ENCODE measurements at regions not wholly inside any gene's neighbourhood (a gene's known extent, or its start where the extent isn't known, plus 50 kb on each side); places are given as distances from the start of the nearest gene placed in this dataset.
"Not testable (repeated sequence)": the region's sequence is repeated elsewhere in the genome, so short reads cannot be mapped to it uniquely, and the experiment has no call there.

DNA sequence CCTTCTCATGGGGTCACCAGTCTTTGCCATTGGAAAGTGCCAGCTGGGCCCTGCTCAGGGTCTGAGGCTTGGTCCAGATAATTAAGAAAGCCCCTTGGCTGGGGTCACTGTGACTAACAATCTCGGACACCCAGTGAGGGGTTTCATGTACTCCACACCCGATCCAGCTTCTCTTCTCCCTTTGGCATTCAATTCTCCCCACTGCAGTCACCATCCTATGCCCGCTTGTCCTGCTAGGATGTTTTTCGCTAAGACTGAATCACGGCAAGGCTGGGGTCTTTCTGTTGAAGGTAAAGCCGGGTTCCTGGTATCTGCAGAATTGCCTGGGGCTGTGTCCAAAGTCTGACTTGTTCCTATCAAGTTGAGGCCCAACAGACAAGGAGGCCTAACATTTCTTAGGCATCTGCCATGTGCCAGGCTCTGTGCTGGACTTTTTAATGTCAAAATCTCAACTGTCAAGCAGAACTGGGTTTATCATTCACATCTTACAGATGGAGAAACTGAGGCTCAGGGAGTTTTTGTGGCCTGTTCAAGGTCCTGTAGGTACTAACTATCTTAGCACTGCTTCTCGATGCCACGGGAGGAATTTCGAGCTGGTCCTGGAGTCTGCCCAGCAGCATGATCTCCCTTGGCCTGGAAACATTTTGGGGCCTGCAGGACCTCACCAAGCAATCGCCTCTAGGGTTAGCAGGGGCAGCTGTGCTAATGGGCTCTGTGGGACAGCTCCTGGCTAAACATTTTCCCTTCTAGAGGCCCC lies 142.0 kb upstream of the ALDH1B1 start:
- Histone ChIP-seq H3K27me3 (ENCODE audit: insufficient read depth, insufficient read length) (peaks cover 43% of the 10 kb centered on the region), H3K4me1 (ENCODE audit: insufficient read depth, insufficient read length) (no peaks in the 10 kb centered on the region), H3K4me3 (ENCODE audit: insufficient read length, low read depth) (no peak overlapping the region), H3K9me3 (ENCODE audit: insufficient read depth, low read length) (peaks cover 11% of the 10 kb centered on the region; the same call in 1 of the 2 replicates), H3K9ac (ENCODE audit: insufficient read length, low read depth) (no peak overlapping the region), H3K36me3 (ENCODE audit: insufficient read depth, insufficient read length, low read length) (no peaks in the 10 kb centered on the region)
- no peak for TF ChIP-seq ZNF274 (IDR thresholded peaks at IDR 0.05; ENCODE audit: low read depth, low read length)
- no peak for TF ChIP-seq YY1 (IDR thresholded peaks at IDR 0.05; ENCODE audit: insufficient read depth, insufficient read length)
- TF ChIP-seq SUZ12 (IDR thresholded peaks at IDR 0.05; ENCODE audit: extremely low read depth, insufficient read depth, insufficient read length) = no peak
- no peak for DNase-seq (ENCODE audit: low read depth, low spot score)

DNA sequence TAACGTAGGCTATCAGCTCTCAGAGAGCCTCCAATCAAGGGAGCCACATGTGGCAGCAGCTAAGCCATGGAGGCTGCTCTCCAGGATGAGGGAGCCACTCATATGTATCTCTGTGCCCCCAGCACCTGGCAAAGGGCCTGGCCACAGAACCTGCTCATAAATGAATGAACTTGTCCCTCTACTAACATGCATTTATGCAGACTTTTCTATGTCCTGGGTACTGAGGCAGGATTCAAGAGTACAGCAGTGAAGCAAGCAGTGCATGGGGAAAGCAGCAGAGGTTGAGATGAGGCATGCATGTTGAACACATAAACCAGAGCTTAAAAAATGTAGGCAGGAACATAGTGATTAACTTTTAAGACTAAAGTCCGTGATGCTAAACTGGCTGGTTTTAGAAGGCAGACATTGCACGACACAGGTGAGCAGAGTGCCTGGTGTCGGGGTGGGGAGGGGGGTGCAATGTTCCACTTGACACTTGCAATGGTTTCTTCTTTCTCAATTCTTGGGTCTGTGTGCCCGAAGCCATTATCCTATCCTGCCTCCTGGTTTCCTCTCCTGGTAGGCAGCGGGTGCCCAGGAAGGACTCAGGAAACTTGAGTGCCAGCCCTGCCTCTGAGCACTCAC lies 142.8 kb upstream of the ALDH1B1 start:
- DNase-seq (ENCODE audit: low read depth, low spot score) = no peak
- H3K9ac ChIP-seq (ENCODE audit: insufficient read length, low read depth) = no peak overlapping the region
- no peaks in the 10 kb centered on the region for H3K4me1 ChIP-seq (ENCODE audit: insufficient read depth, insufficient read length)
- no peak for TF ChIP-seq ZNF274 (IDR thresholded peaks at IDR 0.05; ENCODE audit: low read depth, low read length)
- TF ChIP-seq YY1 (IDR thresholded peaks at IDR 0.05; ENCODE audit: insufficient read depth, insufficient read length) = no peak
- TF ChIP-seq SUZ12 (IDR thresholded peaks at IDR 0.05; ENCODE audit: extremely low read depth, insufficient read depth, insufficient read length) = no peak
- H3K36me3 ChIP-seq (ENCODE audit: insufficient read depth, insufficient read length, low read length) = no peaks in the 10 kb centered on the region
- peaks cover 39% of the 10 kb centered on the region for H3K27me3 ChIP-seq (ENCODE audit: insufficient read depth, insufficient read length)
- H3K4me3 ChIP-seq (ENCODE audit: insufficient read length, low read depth) = no peak overlapping the region
- peaks cover 11% of the 10 kb centered on the region; the same call in 1 of the 2 replicates for H3K9me3 ChIP-seq (ENCODE audit: insufficient read depth, low read length)

DNA sequence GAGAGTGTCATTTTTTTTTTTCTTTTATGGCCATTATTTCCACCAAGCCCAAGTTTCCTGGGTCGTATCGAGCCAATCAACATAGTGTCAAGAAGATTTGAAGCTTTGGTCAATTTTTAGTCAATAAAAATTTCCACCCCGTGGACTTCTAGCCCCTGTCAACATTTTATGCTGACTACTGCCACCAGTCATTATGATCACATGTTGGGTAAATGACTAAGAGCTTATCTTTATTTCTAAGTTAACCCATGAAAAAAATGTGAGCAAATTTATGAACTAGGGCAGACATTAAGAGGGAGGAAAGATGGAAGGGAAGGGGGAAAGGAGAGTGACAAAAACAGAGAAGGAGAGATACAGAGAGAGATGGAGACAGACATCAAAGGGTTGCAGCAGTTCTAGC lies 143.5 kb upstream of the ALDH1B1 start:
- no peaks in the 10 kb centered on the region for H3K36me3 ChIP-seq (ENCODE audit: insufficient read depth, insufficient read length, low read length)
- no peak for DNase-seq (ENCODE audit: low read depth, low spot score)
- no peak overlapping the region for H3K4me3 ChIP-seq (ENCODE audit: insufficient read length, low read depth)
- H3K4me1 ChIP-seq (ENCODE audit: insufficient read depth, insufficient read length) = no peaks in the 10 kb centered on the region
- H3K27me3 ChIP-seq (ENCODE audit: insufficient read depth, insufficient read length) = peaks cover 36% of the 10 kb centered on the region
- H3K9me3 ChIP-seq (ENCODE audit: insufficient read depth, low read length) = peaks cover 12% of the 10 kb centered on the region; the same call in 1 of the 2 replicates
- H3K9ac ChIP-seq (ENCODE audit: insufficient read length, low read depth) = no peak overlapping the region
- TF ChIP-seq YY1 (IDR thresholded peaks at IDR 0.05; ENCODE audit: insufficient read depth, insufficient read length) (no peak), ZNF274 (IDR thresholded peaks at IDR 0.05; ENCODE audit: low read depth, low read length) (no peak), SUZ12 (IDR thresholded peaks at IDR 0.05; ENCODE audit: extremely low read depth, insufficient read depth, insufficient read length) (no peak)

DNA sequence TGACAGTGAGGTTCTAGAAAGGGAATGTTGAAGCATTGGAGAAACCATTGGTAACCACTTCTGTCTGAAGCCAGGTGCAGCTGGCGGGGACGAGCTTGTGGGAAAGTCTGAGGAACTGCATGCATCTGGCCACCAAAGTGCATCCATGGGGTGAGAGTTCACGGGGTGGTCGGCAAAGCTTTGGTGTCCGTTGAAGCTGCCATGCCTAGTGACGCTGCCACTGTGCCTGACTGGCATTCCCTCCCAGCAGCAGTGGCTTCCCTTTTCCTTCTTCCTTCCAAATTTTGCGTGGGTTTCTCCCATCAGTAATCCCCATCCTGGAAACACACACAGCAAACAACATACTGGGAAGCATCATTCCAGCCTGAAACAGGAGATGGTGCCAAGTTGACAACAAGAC lies 145.7 kb upstream of the ALDH1B1 start:
- Histone ChIP-seq H3K36me3 (ENCODE audit: insufficient read depth, insufficient read length, low read length) (no peaks in the 10 kb centered on the region), H3K9ac (ENCODE audit: insufficient read length, low read depth) (no peak overlapping the region), H3K27me3 (ENCODE audit: insufficient read depth, insufficient read length) (peaks cover 37% of the 10 kb centered on the region), H3K4me1 (ENCODE audit: insufficient read depth, insufficient read length) (no peaks in the 10 kb centered on the region), H3K4me3 (ENCODE audit: insufficient read length, low read depth) (no peak overlapping the region), H3K9me3 (ENCODE audit: insufficient read depth, low read length) (peaks cover 17% of the 10 kb centered on the region; the same call in 1 of the 2 replicates)
- TF ChIP-seq ZNF274 (IDR thresholded peaks at IDR 0.05; ENCODE audit: low read depth, low read length) = no peak
- no peak for DNase-seq (ENCODE audit: low read depth, low spot score)

DNA sequence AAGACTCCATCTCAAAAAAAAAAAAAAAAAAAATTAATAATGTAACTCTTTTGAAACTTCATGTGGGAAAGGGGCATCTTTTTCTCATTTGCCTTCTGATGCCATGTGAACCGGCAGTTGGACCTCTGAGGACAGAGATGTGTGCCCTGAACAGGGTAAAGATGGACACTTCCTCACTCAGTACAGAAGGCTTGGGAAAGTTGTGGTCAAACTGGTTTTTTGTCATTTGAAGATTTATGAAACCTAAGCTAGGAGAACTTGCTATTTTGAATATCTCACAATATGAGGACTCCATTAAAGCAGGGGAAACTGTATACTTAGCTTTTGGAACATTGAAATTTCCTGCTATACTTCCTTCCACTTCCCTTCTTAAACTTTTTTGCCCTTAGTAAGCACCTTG lies 147.5 kb upstream of the ALDH1B1 start:
- Histone ChIP-seq H3K27me3 (ENCODE audit: insufficient read depth, insufficient read length) (peaks cover 38% of the 10 kb centered on the region), H3K9ac (ENCODE audit: insufficient read length, low read depth) (no peak overlapping the region), H3K36me3 (ENCODE audit: insufficient read depth, insufficient read length, low read length) (no peaks in the 10 kb centered on the region), H3K4me1 (ENCODE audit: insufficient read depth, insufficient read length) (no peaks in the 10 kb centered on the region), H3K9me3 (ENCODE audit: insufficient read depth, low read length) (peaks cover 29% of the 10 kb centered on the region; the same call in 1 of the 2 replicates), H3K4me3 (ENCODE audit: insufficient read length, low read depth) (no peak overlapping the region)
- TF ChIP-seq SUZ12 (IDR thresholded peaks at IDR 0.05; ENCODE audit: extremely low read depth, insufficient read depth, insufficient read length) (no peak), YY1 (IDR thresholded peaks at IDR 0.05; ENCODE audit: insufficient read depth, insufficient read length) (no peak), ZNF274 (IDR thresholded peaks at IDR 0.05; ENCODE audit: low read depth, low read length) (no peak)
- DNase-seq (ENCODE audit: low read depth, low spot score) = no peak

DNA sequence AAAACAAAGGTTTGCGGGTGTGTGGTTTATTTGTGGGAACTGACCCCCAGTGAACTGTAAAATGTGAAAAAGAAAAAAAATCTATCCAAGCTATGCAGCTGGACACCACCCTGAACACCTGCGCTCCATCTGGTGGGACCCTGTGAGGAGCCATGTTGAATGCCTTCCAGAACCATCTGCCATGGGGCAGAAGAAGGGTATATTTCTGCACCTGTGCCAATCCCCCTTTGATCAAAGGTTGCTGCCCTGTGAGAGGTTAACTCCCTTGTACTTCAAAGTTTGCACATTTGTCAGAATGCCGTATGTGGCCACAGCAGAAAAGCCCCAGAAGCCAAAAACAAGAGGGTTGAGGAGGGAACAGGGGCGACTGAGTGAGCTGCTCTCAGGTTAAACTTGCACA lies 148.5 kb upstream of the ALDH1B1 start:
- peaks cover 33% of the 10 kb centered on the region; the same call in 1 of the 2 replicates for H3K9me3 ChIP-seq (ENCODE audit: insufficient read depth, low read length)
- no peak overlapping the region for H3K4me3 ChIP-seq (ENCODE audit: insufficient read length, low read depth)
- H3K27me3 ChIP-seq (ENCODE audit: insufficient read depth, insufficient read length) = peaks cover 40% of the 10 kb centered on the region
- H3K36me3 ChIP-seq (ENCODE audit: insufficient read depth, insufficient read length, low read length) = no peaks in the 10 kb centered on the region
- TF ChIP-seq YY1 (IDR thresholded peaks at IDR 0.05; ENCODE audit: insufficient read depth, insufficient read length) (no peak), SUZ12 (IDR thresholded peaks at IDR 0.05; ENCODE audit: extremely low read depth, insufficient read depth, insufficient read length) (no peak), ZNF274 (IDR thresholded peaks at IDR 0.05; ENCODE audit: low read depth, low read length) (no peak)
- no peak overlapping the region for H3K9ac ChIP-seq (ENCODE audit: insufficient read length, low read depth)
- DNase-seq (ENCODE audit: low read depth, low spot score) = no peak
- no peaks in the 10 kb centered on the region for H3K4me1 ChIP-seq (ENCODE audit: insufficient read depth, insufficient read length)

DNA sequence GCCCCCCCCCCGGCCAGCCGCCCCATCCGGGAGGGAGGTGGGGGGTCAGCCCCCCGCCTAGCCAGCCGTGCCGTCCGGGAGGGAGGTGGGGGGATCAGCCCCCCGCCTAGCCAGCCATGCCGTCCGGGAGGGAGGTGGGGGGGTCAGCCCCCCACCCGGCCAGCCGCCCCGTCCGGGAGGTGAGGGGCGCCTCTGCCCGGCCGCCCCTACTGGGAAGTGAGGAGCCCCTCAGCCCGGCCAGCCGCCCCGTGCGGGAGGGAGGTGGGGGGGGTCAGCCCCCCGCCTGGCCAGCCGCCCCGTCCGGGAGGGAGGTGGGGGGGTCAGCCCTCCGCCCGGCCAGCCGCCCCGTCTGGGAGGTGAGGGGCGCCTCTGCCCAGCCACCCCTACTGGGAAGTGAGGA lies 150.4 kb upstream of the ALDH1B1 start:
- peaks cover 28% of the 10 kb centered on the region; the same call in 1 of the 2 replicates for H3K9me3 ChIP-seq (ENCODE audit: insufficient read depth, low read length)
- H3K4me3 ChIP-seq (ENCODE audit: insufficient read length, low read depth); H3K9ac ChIP-seq (ENCODE audit: insufficient read length, low read depth); H3K4me1 ChIP-seq (ENCODE audit: insufficient read depth, insufficient read length); DNase-seq (ENCODE audit: low read depth, low spot score); H3K36me3 ChIP-seq (ENCODE audit: insufficient read depth, insufficient read length, low read length): not testable (repeated sequence)
- H3K27me3 ChIP-seq (ENCODE audit: insufficient read depth, insufficient read length) = peaks cover 53% of the 10 kb centered on the region
